ENCODE measurements at regions not wholly inside any gene's neighbourhood (a gene's known extent, or its start where the extent isn't known, plus 50 kb on each side); places are given as distances from the start of the nearest gene placed in this dataset.

DNA sequence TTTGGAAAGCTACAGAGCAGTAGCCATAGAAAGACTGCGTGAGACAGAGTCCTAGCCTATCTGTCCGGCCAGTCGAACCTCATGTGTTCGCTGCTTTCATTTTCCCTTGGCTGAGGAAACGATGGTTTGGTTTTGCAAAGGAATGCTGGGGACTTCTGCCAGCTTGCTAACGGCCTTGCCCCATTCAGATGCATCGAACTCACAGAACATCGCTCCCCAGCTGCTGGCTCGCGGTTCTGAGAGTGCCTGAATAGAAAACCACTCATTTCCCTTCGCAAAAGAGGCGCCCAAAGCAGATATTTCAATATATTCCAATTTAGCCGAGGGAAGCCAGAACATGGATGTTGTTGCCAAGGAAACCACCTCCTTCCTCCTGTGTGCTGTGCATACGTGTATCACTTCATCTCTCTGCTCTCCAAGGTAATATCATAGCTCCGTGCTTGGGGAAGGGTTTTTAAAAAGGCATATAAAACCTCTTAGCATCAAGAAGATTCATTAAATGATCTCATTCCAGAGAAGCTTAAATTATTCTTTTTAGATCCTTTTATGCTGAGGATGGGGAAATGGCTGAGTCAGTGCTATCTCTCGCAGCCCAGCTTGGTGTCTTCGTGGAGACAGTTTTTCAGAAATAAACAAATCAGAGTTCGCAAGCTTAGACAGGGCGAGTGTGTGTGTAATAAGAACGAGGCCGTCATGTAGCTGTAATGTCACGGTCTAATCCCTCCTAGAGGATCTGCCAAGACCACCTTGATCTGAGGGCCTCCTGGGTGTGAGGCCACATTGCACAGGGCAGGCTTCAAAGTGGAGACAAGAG is 215.2 kb downstream of the RPS24 start:
- Histone ChIP-seq H3K27me3 (ENCODE audit: low read depth) (no peaks in the 10 kb centered on the region), H3K36me3 (no peaks in the 10 kb centered on the region), H3K4me3 (no peak overlapping the region), H3K9me3 (replicated peaks) (peaks cover 9% of the 10 kb centered on the region), H3K4me1 (no peaks in the 10 kb centered on the region), H3K27ac (replicated peaks) (no peak overlapping the region)
- DNase-seq, result no peak
- TF ChIP-seq, protein P1, sequence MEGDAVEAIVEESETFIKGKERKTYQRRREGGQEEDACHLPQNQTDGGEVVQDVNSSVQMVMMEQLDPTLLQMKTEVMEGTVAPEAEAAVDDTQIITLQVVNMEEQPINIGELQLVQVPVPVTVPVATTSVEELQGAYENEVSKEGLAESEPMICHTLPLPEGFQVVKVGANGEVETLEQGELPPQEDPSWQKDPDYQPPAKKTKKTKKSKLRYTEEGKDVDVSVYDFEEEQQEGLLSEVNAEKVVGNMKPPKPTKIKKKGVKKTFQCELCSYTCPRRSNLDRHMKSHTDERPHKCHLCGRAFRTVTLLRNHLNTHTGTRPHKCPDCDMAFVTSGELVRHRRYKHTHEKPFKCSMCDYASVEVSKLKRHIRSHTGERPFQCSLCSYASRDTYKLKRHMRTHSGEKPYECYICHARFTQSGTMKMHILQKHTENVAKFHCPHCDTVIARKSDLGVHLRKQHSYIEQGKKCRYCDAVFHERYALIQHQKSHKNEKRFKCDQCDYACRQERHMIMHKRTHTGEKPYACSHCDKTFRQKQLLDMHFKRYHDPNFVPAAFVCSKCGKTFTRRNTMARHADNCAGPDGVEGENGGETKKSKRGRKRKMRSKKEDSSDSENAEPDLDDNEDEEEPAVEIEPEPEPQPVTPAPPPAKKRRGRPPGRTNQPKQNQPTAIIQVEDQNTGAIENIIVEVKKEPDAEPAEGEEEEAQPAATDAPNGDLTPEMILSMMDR (IDR thresholded peaks at IDR 0.05; ENCODE audit: borderline replicate concordance), result no peak
- intact Hi-C loops (cut with micrococcal nuclease), result no loop called here

DNA sequence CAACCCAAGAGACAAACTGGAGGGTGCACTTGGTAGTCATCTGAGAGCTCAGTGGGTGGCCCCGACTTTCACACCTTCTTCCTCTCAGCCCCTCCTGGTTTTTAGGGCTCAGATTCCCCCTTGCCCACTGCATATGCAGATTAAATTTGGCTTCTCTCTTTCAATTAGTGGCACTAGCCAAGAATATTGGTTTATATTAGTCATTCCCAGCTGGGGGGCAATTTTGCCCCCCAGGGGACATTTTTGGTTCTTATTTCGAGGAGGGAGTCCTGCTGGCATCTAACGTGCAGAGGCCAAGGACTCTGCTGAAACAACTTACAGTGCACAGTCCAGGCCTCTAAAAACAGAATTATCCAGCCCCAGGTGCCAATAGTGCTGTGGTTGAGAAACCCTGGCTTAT is 216.0 kb downstream of the RPS24 start:
- Histone ChIP-seq H3K36me3 (no peaks in the 10 kb centered on the region), H3K4me3 (no peak overlapping the region), H3K27me3 (ENCODE audit: low read depth) (no peaks in the 10 kb centered on the region), H3K27ac (replicated peaks) (no peak overlapping the region), H3K9me3 (replicated peaks) (peaks cover 9% of the 10 kb centered on the region), H3K4me1 (no peaks in the 10 kb centered on the region)
- intact Hi-C loops (cut with micrococcal nuclease), result no loop called here
- no peak for DNase-seq
- TF ChIP-seq, protein P1 (IDR thresholded peaks at IDR 0.05; ENCODE audit: borderline replicate concordance), result no peak

DNA sequence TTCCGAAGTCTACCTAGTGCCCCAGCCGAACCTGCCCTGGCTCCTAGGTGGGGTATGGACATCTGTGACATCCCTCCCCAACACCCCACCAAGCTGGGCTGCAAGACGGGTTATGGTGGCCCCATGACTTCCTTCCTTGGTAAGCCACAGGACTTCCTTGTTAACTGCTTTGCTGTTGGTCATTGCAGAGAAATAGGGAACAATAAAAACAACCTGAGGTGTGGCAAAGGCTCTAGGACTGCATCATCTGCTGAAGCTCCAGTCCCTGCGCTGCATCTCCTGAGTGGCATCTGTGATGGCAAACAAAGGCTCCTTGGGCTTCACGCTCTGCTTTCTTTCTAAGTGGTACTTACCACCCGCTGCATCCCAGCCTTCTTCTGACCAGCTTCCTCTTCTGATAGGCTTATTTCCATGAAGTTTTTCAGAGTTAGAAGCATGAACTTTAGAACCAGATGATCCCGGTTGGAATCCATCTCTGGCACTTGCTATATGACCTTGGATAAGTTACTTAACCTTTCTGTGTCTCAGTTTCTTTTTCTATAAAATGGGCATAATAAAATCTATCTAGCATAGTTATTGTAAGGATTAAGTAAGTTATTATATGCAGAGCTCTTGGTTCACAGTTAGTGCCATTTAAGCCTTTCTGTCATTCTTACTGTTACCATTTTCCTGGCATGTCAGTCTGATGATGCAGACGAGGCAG is 216.8 kb downstream of the RPS24 start:
- DNase-seq, result no peak
- Histone ChIP-seq H3K4me3 (no peak overlapping the region), H3K4me1 (no peaks in the 10 kb centered on the region), H3K9me3 (replicated peaks) (peaks cover 9% of the 10 kb centered on the region), H3K36me3 (no peaks in the 10 kb centered on the region), H3K27me3 (ENCODE audit: low read depth) (no peaks in the 10 kb centered on the region), H3K27ac (replicated peaks) (no peak overlapping the region)
- TF ChIP-seq, protein P1 (IDR thresholded peaks at IDR 0.05; ENCODE audit: borderline replicate concordance), result no peak
- intact Hi-C loops (cut with micrococcal nuclease), result no loop called here

DNA sequence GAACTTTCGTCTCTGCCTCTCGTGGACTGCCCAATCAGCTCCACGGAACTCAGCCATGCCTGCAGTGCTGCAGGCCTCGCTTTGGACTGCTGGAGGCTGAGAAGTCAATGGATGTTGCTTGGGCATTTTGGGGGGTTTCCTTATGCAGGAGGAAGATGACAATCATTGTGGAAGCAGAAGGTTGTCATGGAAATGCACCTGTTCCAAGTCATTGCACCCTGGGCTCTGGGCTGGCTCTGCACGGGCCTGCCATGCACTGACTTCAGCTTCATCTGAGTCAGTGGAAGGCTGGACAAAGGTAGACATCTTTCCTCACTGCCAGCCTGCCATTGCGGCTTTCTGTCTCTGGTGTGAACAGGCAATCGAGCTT is 217.3 kb downstream of the RPS24 start:
- H3K4me1 ChIP-seq, result peaks cover 4% of the 10 kb centered on the region
- no peaks in the 10 kb centered on the region for H3K36me3 ChIP-seq
- DNase-seq, result no peak
- H3K4me3 ChIP-seq, result no peak overlapping the region
- H3K27ac ChIP-seq (replicated peaks), result no peak overlapping the region
- TF ChIP-seq, protein P1 (IDR thresholded peaks at IDR 0.05; ENCODE audit: borderline replicate concordance), result no peak
- H3K9me3 ChIP-seq (replicated peaks), result peaks cover 9% of the 10 kb centered on the region
- intact Hi-C loops (cut with micrococcal nuclease), result no loop called here
- H3K27me3 ChIP-seq (ENCODE audit: low read depth), result no peaks in the 10 kb centered on the region

DNA sequence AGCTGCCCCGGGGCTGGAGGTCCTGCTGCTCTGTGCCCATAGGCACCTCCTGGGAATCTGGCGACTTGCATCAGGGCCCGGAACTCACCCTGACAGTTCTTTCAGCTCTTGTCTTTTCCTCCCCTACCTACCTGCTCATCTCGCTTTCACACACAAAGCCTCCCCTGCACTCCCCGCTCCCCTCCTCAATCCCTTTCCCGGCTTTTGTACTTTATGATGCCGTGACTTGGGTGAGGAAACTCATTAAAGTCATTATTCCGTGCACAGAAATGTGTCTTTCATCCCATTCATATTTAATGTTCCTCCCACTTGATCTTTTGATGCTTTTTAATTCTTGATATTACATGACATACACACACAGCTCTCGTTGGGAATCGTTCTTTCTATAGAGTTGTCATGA is 218.6 kb downstream of the RPS24 start:
- no peak for DNase-seq
- TF ChIP-seq, protein P1 (IDR thresholded peaks at IDR 0.05; ENCODE audit: borderline replicate concordance), result no peak
- Histone ChIP-seq H3K4me3 (no peak overlapping the region), H3K9me3 (replicated peaks) (no peaks in the 10 kb centered on the region), H3K36me3 (no peaks in the 10 kb centered on the region), H3K4me1 (peaks cover 10% of the 10 kb centered on the region), H3K27me3 (ENCODE audit: low read depth) (no peaks in the 10 kb centered on the region), H3K27ac (replicated peaks) (no peak overlapping the region)
- intact Hi-C loops (cut with micrococcal nuclease), result no loop called here
